SK-N-SH (cell line): ENCODE measurements at regions not wholly inside any gene's neighbourhood (a gene's known extent, or its start where the extent isn't known, plus 50 kb on each side); places are given as distances from the start of the nearest gene placed in this dataset.
"Not testable (repeated sequence)": the region's sequence is repeated elsewhere in the genome, so short reads cannot be mapped to it uniquely, and the experiment has no call there.

Experiments used
- FOSL2 ChIP-seq: IDR thresholded peaks from 2 replicates; pipeline ENCODE4 v1.4.0; 2012; ENCODE audit warnings: low read depth, mild to moderate bottlenecking, moderate library complexity, borderline replicate concordance
- POLR2AphosphoS5 ChIP-seq: IDR thresholded peaks from 2 replicates; pipeline ENCODE4 v1.6.1; 2012; ENCODE audit warnings: low read depth, low read length
- SMC3 ChIP-seq: IDR thresholded peaks from 2 replicates; pipeline ENCODE4 v1.6.1; 2012; ENCODE audit warnings: low read depth, low read length, improper control_type of control experiment
- TF ChIP-seq, protein P1 (sequence below): fragments of 200-600 bp; sonication (generic); IDR thresholded peaks from 2 replicates; pipeline ENCODE4 v1.6.1; 2017; ENCODE audit warnings: antibody characterized with exemption, mild to moderate bottlenecking, moderate library complexity
- TF ChIP-seq, protein P2 (sequence below): fragments of 150-350 bp; IDR thresholded peaks from 2 replicates; pipeline ENCODE4 v1.6.1; 2017; ENCODE audit warnings: antibody characterized with exemption, low read length, low read depth, borderline replicate concordance
- TF ChIP-seq, protein P3 (sequence below): IDR thresholded peaks from 2 replicates; pipeline ENCODE4 v1.6.1; 2012; ENCODE audit warnings: mild to moderate bottlenecking, low read depth, low read length, moderate library complexity

DNA sequence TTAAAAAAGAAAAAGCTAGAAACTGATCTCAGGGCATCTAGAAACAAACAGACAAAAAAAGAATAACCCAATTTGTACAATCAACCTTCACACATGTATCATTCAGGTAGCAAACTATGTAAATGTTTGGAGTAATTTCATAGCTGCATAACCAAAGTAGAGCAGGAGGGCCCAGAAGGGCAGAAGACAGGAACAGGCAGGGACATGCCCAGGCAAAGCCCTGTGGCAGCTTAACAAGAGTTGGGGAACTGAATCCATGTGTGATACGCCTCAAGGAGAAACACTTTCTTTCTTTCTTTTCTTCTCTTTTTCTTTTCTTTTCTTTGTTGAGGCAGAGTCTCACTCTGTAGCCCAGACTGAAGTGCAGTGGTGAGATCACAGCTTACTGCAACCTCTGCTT, 390.4 kb upstream of the ANKRD20A1 start:
- TF ChIP-seq SMC3, FOSL2, POLR2AphosphoS5: not testable (repeated sequence)
- TF ChIP-seq, protein P1, sequence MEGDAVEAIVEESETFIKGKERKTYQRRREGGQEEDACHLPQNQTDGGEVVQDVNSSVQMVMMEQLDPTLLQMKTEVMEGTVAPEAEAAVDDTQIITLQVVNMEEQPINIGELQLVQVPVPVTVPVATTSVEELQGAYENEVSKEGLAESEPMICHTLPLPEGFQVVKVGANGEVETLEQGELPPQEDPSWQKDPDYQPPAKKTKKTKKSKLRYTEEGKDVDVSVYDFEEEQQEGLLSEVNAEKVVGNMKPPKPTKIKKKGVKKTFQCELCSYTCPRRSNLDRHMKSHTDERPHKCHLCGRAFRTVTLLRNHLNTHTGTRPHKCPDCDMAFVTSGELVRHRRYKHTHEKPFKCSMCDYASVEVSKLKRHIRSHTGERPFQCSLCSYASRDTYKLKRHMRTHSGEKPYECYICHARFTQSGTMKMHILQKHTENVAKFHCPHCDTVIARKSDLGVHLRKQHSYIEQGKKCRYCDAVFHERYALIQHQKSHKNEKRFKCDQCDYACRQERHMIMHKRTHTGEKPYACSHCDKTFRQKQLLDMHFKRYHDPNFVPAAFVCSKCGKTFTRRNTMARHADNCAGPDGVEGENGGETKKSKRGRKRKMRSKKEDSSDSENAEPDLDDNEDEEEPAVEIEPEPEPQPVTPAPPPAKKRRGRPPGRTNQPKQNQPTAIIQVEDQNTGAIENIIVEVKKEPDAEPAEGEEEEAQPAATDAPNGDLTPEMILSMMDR = not testable (repeated sequence)
- TF ChIP-seq, protein P2, sequence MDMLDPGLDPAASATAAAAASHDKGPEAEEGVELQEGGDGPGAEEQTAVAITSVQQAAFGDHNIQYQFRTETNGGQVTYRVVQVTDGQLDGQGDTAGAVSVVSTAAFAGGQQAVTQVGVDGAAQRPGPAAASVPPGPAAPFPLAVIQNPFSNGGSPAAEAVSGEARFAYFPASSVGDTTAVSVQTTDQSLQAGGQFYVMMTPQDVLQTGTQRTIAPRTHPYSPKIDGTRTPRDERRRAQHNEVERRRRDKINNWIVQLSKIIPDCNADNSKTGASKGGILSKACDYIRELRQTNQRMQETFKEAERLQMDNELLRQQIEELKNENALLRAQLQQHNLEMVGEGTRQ = not testable (repeated sequence)
- TF ChIP-seq, protein P3, sequence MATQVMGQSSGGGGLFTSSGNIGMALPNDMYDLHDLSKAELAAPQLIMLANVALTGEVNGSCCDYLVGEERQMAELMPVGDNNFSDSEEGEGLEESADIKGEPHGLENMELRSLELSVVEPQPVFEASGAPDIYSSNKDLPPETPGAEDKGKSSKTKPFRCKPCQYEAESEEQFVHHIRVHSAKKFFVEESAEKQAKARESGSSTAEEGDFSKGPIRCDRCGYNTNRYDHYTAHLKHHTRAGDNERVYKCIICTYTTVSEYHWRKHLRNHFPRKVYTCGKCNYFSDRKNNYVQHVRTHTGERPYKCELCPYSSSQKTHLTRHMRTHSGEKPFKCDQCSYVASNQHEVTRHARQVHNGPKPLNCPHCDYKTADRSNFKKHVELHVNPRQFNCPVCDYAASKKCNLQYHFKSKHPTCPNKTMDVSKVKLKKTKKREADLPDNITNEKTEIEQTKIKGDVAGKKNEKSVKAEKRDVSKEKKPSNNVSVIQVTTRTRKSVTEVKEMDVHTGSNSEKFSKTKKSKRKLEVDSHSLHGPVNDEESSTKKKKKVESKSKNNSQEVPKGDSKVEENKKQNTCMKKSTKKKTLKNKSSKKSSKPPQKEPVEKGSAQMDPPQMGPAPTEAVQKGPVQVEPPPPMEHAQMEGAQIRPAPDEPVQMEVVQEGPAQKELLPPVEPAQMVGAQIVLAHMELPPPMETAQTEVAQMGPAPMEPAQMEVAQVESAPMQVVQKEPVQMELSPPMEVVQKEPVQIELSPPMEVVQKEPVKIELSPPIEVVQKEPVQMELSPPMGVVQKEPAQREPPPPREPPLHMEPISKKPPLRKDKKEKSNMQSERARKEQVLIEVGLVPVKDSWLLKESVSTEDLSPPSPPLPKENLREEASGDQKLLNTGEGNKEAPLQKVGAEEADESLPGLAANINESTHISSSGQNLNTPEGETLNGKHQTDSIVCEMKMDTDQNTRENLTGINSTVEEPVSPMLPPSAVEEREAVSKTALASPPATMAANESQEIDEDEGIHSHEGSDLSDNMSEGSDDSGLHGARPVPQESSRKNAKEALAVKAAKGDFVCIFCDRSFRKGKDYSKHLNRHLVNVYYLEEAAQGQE = not testable (repeated sequence)
